ENCODE measurements at regions not wholly inside any gene's neighbourhood (a gene's known extent, or its start where the extent isn't known, plus 50 kb on each side); places are given as distances from the start of the nearest gene placed in this dataset.

- H3K79me2 ChIP-seq (ENCODE audit: insufficient read depth, low read length), result no peaks in the 10 kb centered on the region
- H4K20me1 ChIP-seq (ENCODE audit: insufficient read depth, low read length), result no peaks in the 10 kb centered on the region
- H3K4me1 ChIP-seq (ENCODE audit: insufficient read depth, low read length), result no peaks in the 10 kb centered on the region
- H3K27me3 ChIP-seq (ENCODE audit: insufficient read depth, low read length), result no peaks in the 10 kb centered on the region
- H3K27ac ChIP-seq (ENCODE audit: low read depth, low read length), result no peak overlapping the region
- Mint-ChIP-seq H3K27ac (ENCODE audit: unreplicated experiment) (no peak overlapping the region), H3K27me3 (ENCODE audit: low read depth, unreplicated experiment) (no peaks in the 10 kb centered on the region), H3K9me3 (ENCODE audit: unreplicated experiment) (no peaks in the 10 kb centered on the region), H3K4me3 (ENCODE audit: unreplicated experiment) (no peak overlapping the region), H3K36me3 (ENCODE audit: low read depth, unreplicated experiment) (no peaks in the 10 kb centered on the region), H3K4me1 (ENCODE audit: low read depth, unreplicated experiment) (no peaks in the 10 kb centered on the region)
- H3K9me3 ChIP-seq (ENCODE audit: insufficient read depth, low read depth, low read length), result peaks cover 2% of the 10 kb centered on the region
- no peak for TF ChIP-seq EZH2 (IDR thresholded peaks at IDR 0.05; ENCODE audit: insufficient read depth, low read length)
- TF ChIP-seq CTCF (IDR thresholded peaks at IDR 0.05; ENCODE audit: insufficient read depth, low read depth, low read length), result no peak
- no peak overlapping the region for H3K4me3 ChIP-seq (ENCODE audit: insufficient read depth, low read depth, low read length)
- no peak for DNase-seq (ENCODE audit: low read depth)
- no peaks in the 10 kb centered on the region for H3K36me3 ChIP-seq (ENCODE audit: insufficient read depth, low read length)
- FAIRE-seq, result no peak
- H3K4me2 ChIP-seq (ENCODE audit: low read length), result no peak overlapping the region
- no peak overlapping the region for H2AFZ ChIP-seq (ENCODE audit: low read depth, low read length)
- no peak overlapping the region for H3K9ac ChIP-seq (ENCODE audit: low read length)
Observed at GRCh38 chr14:106820119-106820518, 1293.7 kb downstream of the TMEM121 start.

- FAIRE-seq, result no peak
- peaks cover 3% of the 10 kb centered on the region for H3K9me3 Mint-ChIP-seq (ENCODE audit: unreplicated experiment)
- no peak overlapping the region for H3K27ac Mint-ChIP-seq (ENCODE audit: unreplicated experiment)
- no peaks in the 10 kb centered on the region for H3K36me3 Mint-ChIP-seq (ENCODE audit: low read depth, unreplicated experiment)
- no peak overlapping the region for H3K4me2 ChIP-seq (ENCODE audit: low read length)
- H3K4me1 Mint-ChIP-seq (ENCODE audit: low read depth, unreplicated experiment), result no peaks in the 10 kb centered on the region
- no peak overlapping the region for H2AFZ ChIP-seq (ENCODE audit: low read depth, low read length)
- H3K9me3 ChIP-seq (ENCODE audit: insufficient read depth, low read depth, low read length), result peaks cover 2% of the 10 kb centered on the region
- H3K4me3 Mint-ChIP-seq (ENCODE audit: unreplicated experiment), result no peak overlapping the region
- no peak overlapping the region for H3K9ac ChIP-seq (ENCODE audit: low read length)
- no peak overlapping the region for H3K27ac ChIP-seq (ENCODE audit: low read depth, low read length)
- no peaks in the 10 kb centered on the region for H4K20me1 ChIP-seq (ENCODE audit: insufficient read depth, low read length)
- no peaks in the 10 kb centered on the region for H3K79me2 ChIP-seq (ENCODE audit: insufficient read depth, low read length)
- H3K36me3 ChIP-seq (ENCODE audit: insufficient read depth, low read length), result no peaks in the 10 kb centered on the region
- H3K27me3 Mint-ChIP-seq (ENCODE audit: low read depth, unreplicated experiment), result no peaks in the 10 kb centered on the region
- no peak for DNase-seq (ENCODE audit: low read depth)
- H3K27me3 ChIP-seq (ENCODE audit: insufficient read depth, low read length), result no peaks in the 10 kb centered on the region
- TF ChIP-seq CTCF (IDR thresholded peaks at IDR 0.05; ENCODE audit: insufficient read depth, low read depth, low read length) (no peak), EZH2 (IDR thresholded peaks at IDR 0.05; ENCODE audit: insufficient read depth, low read length) (no peak)
- H3K4me3 ChIP-seq (ENCODE audit: insufficient read depth, low read depth, low read length), result no peak overlapping the region
- no peaks in the 10 kb centered on the region for H3K4me1 ChIP-seq (ENCODE audit: insufficient read depth, low read length)
Observed at GRCh38 chr14:106821119-106821518, 1294.7 kb downstream of the TMEM121 start.

GRCh38 chr14:106822905-106823304 lies 1296.5 kb downstream of the TMEM121 start:
- no peak for TF ChIP-seq EZH2 (IDR thresholded peaks at IDR 0.05; ENCODE audit: insufficient read depth, low read length)
- TF ChIP-seq CTCF (IDR thresholded peaks at IDR 0.05; ENCODE audit: insufficient read depth, low read depth, low read length), result no peak
- Histone ChIP-seq H2AFZ (ENCODE audit: low read depth, low read length) (no peak overlapping the region), H3K4me2 (ENCODE audit: low read length) (no peak overlapping the region), H3K27me3 (ENCODE audit: insufficient read depth, low read length) (no peaks in the 10 kb centered on the region), H3K4me1 (ENCODE audit: insufficient read depth, low read length) (no peaks in the 10 kb centered on the region), H3K36me3 (ENCODE audit: insufficient read depth, low read length) (no peaks in the 10 kb centered on the region), H3K27ac (ENCODE audit: low read depth, low read length) (no peak overlapping the region), H3K9ac (ENCODE audit: low read length) (no peak overlapping the region), H3K9me3 (ENCODE audit: insufficient read depth, low read depth, low read length) (peaks cover 2% of the 10 kb centered on the region), H3K4me3 (ENCODE audit: insufficient read depth, low read depth, low read length) (no peak overlapping the region), H3K79me2 (ENCODE audit: insufficient read depth, low read length) (no peaks in the 10 kb centered on the region), H4K20me1 (ENCODE audit: insufficient read depth, low read length) (no peaks in the 10 kb centered on the region)
- no peak overlapping the region for H3K4me3 Mint-ChIP-seq (ENCODE audit: unreplicated experiment)
- FAIRE-seq (no peak), DNase-seq (ENCODE audit: low read depth) (no peak)
- H3K27ac Mint-ChIP-seq (ENCODE audit: unreplicated experiment), result no peak overlapping the region
- no peaks in the 10 kb centered on the region for H3K36me3 Mint-ChIP-seq (ENCODE audit: low read depth, unreplicated experiment)
- H3K4me1 Mint-ChIP-seq (ENCODE audit: low read depth, unreplicated experiment), result no peaks in the 10 kb centered on the region
- H3K9me3 Mint-ChIP-seq (ENCODE audit: unreplicated experiment), result peaks cover 5% of the 10 kb centered on the region
- H3K27me3 Mint-ChIP-seq (ENCODE audit: low read depth, unreplicated experiment), result no peaks in the 10 kb centered on the region
